Activated CD4-positive, alpha-beta T cell treated with anti-CD3 and anti-CD28 coated beads, Interleukin-2, amount 10 ng/mL, durations not matched to agents 7 days and 5 days (primary cell): ENCODE measurements at regions not wholly inside any gene's neighbourhood (a gene's known extent, or its start where the extent isn't known, plus 50 kb on each side); places are given as distances from the start of the nearest gene placed in this dataset.
"Not testable (repeated sequence)": the region's sequence is repeated elsewhere in the genome, so short reads cannot be mapped to it uniquely, and the experiment has no call there.

Experiments
- CTCF ChIA-PET: fragments of 350-600 bp; sonication (Branson Sonifier 250); formaldehyde crosslinking; loops from one replicate; lab custom pipeline; 2021; ENCODE audit warnings: antibody characterized with exemption; lab: Charles Lee
- POLR2A ChIA-PET: fragments of 350-600 bp; sonication (Branson Sonifier 250); formaldehyde crosslinking; loops from one replicate; lab custom pipeline; 2021; ENCODE audit warnings: antibody characterized with exemption; lab: Charles Lee
- DNase-seq: peaks from one replicate; pipeline ENCODE4 v3.0.0-alpha.2; 2020
- H3K27ac Mint-ChIP-seq: one replicate; pipeline ENCODE4 v1.8.0; 2021; ENCODE audit warnings: mild to moderate bottlenecking, moderate library complexity, mixed read lengths
- H3K27me3 Mint-ChIP-seq: one replicate; pipeline ENCODE4 v1.8.0; 2021; ENCODE audit warnings: mixed read lengths
- H3K36me3 Mint-ChIP-seq: one replicate; pipeline ENCODE4 v1.8.0; 2021; ENCODE audit warnings: low read depth, mixed read lengths
- H3K4me1 Mint-ChIP-seq: one replicate; pipeline ENCODE4 v1.8.0; 2021; ENCODE audit warnings: mixed read lengths
- H3K4me3 Mint-ChIP-seq: one replicate; pipeline ENCODE4 v1.8.0; 2021; ENCODE audit warnings: mild to moderate bottlenecking, moderate library complexity, mixed read lengths
- H3K9me3 Mint-ChIP-seq: one replicate; pipeline ENCODE4 v1.8.0; 2021; ENCODE audit warnings: mixed read lengths

DNA sequence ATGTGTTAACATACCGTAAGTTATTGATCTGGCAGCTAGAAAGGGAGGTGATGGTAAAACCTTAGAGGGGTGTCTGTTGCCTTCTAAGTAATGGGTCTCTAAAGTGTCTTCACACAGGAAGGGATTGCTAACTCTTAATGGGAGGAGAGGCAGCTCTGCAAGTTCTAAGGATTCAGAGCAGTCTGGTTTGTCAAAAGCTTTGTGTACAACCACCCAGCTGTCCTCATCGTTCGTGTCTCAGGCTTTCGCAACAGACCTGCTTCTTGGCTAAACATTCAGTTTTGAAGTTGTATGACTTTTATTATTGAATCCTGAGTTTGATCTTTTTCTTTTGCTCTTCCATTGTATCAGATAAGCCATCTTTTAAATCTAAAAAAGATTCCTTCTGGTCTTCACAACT lies 404.9 kb downstream of the SQOR start:
- ChIA-PET POLR2A (no interaction called here), CTCF (no interaction called here)
- Mint-ChIP-seq H3K36me3 (no peaks in the 10 kb centered on the region), H3K27me3 (no peaks in the 10 kb centered on the region), H3K4me1 (no peaks in the 10 kb centered on the region), H3K4me3 (no peak overlapping the region), H3K27ac (no peak overlapping the region), H3K9me3 (peaks cover 17% of the 10 kb centered on the region)
- no peak for DNase-seq

DNA sequence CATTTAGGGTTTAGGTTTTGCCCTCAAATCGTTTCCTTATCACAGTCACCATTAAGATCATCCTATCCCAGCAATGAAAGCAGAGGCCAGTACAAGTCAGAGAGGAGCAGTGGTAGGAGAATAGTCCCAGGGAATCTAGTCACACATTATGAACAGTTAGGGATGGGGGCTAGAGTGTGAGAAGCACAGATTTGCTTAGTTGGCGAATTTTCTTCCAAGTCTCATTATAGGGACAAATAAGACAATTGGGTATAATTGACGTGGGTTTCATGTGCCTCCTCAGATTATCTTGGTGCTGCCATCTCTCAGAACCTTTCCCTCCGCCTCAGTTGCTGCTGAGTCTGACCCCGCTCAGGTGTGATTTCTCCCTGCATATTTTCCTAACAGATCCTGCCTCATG lies 407.1 kb downstream of the SQOR start:
- ChIA-PET CTCF (no interaction called here), POLR2A (no interaction called here)
- Mint-ChIP-seq H3K4me1 (no peaks in the 10 kb centered on the region), H3K9me3 (peaks cover 21% of the 10 kb centered on the region), H3K4me3 (no peak overlapping the region), H3K36me3 (no peaks in the 10 kb centered on the region), H3K27ac (no peak overlapping the region), H3K27me3 (no peaks in the 10 kb centered on the region)
- no peak for DNase-seq

- DNase-seq, result no peak
- Mint-ChIP-seq H3K27me3 (no peaks in the 10 kb centered on the region), H3K4me3 (no peak overlapping the region), H3K4me1 (no peaks in the 10 kb centered on the region), H3K27ac (no peak overlapping the region), H3K36me3 (no peaks in the 10 kb centered on the region), H3K9me3 (peaks cover 6% of the 10 kb centered on the region)
- ChIA-PET CTCF (no interaction called here), POLR2A (no interaction called here)
These were observed 425.2 kb downstream of the SQOR start for GRCh38 chr15:46059921-46060594.

DNA sequence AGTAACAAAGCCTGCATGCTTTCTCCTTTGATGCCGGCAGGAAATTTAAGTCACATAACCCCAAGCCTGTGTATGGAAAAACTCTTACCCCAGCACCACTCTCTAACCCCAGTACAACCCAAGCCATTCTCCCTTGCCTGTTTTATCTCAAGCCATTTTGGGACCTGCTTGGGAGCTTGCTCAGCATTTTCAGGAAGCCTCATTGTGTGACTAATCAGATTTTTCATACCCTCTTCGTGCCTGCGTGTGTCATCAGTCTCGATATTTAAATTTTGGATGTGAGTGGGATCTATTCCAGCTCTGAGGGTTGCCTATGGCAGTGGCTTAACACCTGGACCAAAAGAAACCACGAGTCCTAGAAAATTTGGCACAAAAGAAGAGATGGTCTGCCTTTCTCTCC lies 426.2 kb downstream of the SQOR start:
- Mint-ChIP-seq H3K27me3 (no peaks in the 10 kb centered on the region), H3K4me1 (no peaks in the 10 kb centered on the region), H3K36me3 (no peaks in the 10 kb centered on the region), H3K9me3 (peaks cover 6% of the 10 kb centered on the region), H3K27ac (no peak overlapping the region), H3K4me3 (no peak overlapping the region)
- no peak for DNase-seq
- POLR2A ChIA-PET, result no interaction called here
- CTCF ChIA-PET, result no interaction called here

DNA sequence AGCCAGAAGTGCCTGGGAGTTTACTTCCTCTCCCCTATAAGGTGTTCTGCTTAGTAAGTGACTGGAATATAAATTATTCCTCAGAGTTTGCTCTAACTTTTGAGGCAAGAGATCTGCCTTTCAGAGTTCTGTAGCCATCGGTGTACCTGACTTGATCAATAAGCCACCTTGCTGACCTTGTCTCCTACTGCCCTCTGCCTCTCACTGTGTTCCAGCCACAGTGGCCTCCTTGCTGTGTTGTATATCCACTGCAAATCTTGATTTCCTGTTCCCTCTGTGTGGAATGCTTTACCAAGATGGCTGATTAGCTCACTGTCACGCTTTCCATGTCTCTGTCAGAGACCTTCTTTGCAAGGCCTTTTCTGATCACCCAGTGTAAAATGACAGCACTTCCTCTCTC lies 442.4 kb downstream of the SQOR start:
- no peaks in the 10 kb centered on the region for H3K36me3 Mint-ChIP-seq
- no peaks in the 10 kb centered on the region for H3K9me3 Mint-ChIP-seq
- H3K4me3 Mint-ChIP-seq, result no peak overlapping the region
- ChIA-PET CTCF (no interaction called here), POLR2A (no interaction called here)
- no peaks in the 10 kb centered on the region for H3K27me3 Mint-ChIP-seq
- H3K4me1 Mint-ChIP-seq, result no peaks in the 10 kb centered on the region
- no peak overlapping the region for H3K27ac Mint-ChIP-seq
- no peak for DNase-seq

- Mint-ChIP-seq H3K36me3 (no peaks in the 10 kb centered on the region), H3K27me3 (no peaks in the 10 kb centered on the region), H3K27ac (no peak overlapping the region), H3K9me3 (no peaks in the 10 kb centered on the region), H3K4me3 (no peak overlapping the region), H3K4me1 (no peaks in the 10 kb centered on the region)
- no peak for DNase-seq
- ChIA-PET POLR2A (no interaction called here), CTCF (no interaction called here)
These were observed 444.2 kb downstream of the SQOR start for GRCh38 chr15:46079046-46079445.

DNA sequence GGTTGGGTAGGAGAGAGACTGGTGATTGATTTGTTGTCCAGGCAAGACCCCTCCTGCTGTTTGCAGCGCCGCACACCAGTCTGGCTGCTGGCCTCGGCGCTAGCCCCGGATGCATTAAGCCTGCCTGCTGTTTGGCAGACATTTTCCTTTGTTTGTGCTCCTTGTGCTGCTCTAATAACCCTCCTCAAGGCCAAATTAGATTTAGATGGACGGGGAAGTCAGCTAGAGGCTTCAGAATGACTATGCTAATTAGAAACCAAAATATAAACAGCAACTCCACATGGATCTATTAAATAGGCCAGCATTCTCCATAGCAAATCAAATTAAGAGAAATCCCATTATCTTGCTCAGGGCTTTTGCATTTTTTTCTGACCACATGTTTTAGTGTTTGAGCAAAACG lies 445.2 kb downstream of the SQOR start:
- H3K4me1 Mint-ChIP-seq, result no peaks in the 10 kb centered on the region
- H3K27ac Mint-ChIP-seq, result no peak overlapping the region
- ChIA-PET CTCF (no interaction called here), POLR2A (no interaction called here)
- no peak for DNase-seq
- no peaks in the 10 kb centered on the region for H3K27me3 Mint-ChIP-seq
- no peak overlapping the region for H3K4me3 Mint-ChIP-seq
- H3K36me3 Mint-ChIP-seq, result no peaks in the 10 kb centered on the region
- no peaks in the 10 kb centered on the region for H3K9me3 Mint-ChIP-seq

DNA sequence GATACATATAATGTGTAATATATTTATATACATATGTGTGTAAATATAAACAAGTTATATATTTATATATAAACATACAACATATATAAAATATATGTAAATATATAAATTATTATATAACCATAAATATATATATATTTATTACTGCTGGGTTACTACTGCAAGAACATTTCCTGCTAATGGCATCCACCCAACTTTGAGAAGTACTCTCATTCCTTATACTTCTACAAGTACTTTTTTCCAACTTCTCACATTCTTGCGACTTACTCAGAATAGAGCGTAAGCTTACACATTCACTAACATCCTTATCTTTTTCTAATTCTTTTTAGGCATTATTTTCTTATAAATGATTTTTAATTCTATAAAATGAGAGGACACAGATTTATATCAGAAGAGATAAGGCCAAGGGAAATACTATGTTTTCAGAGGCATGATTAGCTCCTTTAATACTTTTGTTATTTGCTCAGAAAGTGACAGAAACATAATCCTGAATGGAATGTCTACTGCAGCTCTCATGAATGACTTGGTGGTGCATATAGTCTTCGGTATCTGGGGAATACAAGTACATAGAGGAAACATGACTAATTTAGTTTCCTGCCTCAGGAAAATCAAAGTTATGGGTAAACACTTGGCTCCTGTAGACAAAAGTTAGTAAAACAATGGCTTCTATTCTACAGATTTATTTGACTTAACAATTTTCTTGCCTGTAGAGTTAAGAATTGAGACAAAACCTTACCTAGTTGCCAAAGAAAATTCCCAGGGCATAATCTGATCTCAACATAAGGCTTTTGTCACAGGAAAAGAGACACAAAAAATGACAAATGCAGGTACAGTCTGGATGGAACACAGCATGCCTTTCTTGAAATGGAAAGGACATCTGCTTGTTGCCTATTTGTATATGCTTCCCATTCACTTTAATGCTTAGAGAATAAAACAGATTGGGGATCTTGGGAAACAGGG lies 453.9 kb downstream of the SQOR start:
- H3K9me3 Mint-ChIP-seq, result peaks cover 2% of the 10 kb centered on the region
- no peak overlapping the region for H3K27ac Mint-ChIP-seq
- no peak for DNase-seq
- no peaks in the 10 kb centered on the region for H3K36me3 Mint-ChIP-seq
- ChIA-PET POLR2A (no interaction called here), CTCF (no interaction called here)
- no peaks in the 10 kb centered on the region for H3K27me3 Mint-ChIP-seq
- H3K4me1 Mint-ChIP-seq, result no peaks in the 10 kb centered on the region
- no peak overlapping the region for H3K4me3 Mint-ChIP-seq

DNA sequence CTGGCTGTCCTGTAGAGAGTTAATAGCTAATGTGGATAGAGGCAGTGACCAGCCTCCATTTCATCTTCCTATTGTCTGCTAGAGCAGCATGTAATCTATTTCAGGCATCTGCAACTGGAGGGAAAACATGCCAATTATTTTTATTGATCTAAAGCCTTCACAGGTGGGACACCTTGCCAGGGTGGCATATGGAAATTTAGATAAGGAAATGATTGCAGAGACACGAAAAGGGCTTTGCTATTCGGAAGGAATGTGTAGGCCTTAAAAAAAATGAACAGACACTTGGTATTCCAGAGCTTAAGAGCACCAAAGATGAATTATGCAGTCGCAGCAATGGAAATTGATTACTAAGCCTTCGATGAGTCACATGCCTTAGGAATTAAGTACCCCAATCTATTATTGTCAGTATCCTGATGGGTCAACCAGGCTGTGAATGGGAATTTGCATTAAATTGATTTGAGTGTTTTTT lies 454.7 kb downstream of the SQOR start:
- Mint-ChIP-seq H3K36me3 (no peaks in the 10 kb centered on the region), H3K4me1 (no peaks in the 10 kb centered on the region), H3K4me3 (no peak overlapping the region), H3K9me3 (peaks cover 3% of the 10 kb centered on the region), H3K27me3 (no peaks in the 10 kb centered on the region), H3K27ac (no peak overlapping the region)
- ChIA-PET POLR2A (no interaction called here), CTCF (no interaction called here)
- DNase-seq, result no peak

DNA sequence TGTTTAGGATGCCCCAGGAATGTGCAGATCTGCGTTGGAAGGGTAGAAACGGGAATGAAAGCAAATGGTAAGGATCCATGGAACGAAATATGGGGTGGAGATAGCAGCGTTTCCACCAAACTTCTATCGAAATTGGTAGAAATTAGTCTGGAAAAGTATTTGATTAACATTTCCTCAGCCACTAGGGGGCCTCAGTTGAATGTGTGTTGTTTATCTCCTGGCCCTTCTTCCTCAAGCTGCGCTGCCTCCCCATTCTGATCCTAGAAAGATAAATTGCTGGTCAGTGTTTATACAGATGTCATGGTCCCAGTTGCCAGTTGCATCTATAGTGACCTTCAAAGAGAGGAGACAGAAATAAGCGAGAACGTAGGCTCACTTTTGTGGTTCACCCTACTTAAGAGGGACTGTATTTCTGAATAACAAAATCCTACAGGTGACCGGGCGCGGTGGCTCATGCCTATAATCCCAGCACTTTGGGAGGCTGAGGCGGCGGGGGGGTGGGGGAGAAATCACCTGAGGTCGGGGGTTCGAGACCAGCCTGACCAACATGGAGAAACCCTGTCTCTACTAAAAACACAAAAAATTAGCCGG lies 457.1 kb downstream of the SQOR start:
- CTCF ChIA-PET, result no interaction called here
- no peaks in the 10 kb centered on the region for H3K27me3 Mint-ChIP-seq

DNA sequence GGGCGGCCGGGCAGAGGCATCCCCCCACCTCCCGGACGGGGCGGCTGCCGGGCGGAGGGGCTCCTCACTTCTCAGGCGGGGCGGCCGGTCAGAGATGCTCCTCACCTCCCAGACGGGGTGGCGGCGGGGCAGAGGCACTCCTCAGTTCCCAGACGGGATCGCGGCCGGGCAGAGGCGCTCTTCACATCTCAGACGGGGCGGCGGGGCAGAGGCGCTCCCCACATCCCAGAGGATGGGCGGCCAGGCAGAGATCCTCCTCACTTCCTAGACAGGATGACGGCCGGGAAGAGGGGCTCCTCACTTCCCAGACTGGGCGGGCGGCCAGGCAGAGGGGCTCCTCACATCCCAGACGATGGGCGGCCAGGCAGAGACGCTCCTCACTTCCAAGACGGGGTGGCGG lies 463.2 kb downstream of the SQOR start:
- H3K36me3 Mint-ChIP-seq, H3K27me3 Mint-ChIP-seq, DNase-seq, POLR2A ChIA-PET, H3K4me3 Mint-ChIP-seq, H3K4me1 Mint-ChIP-seq, H3K9me3 Mint-ChIP-seq, H3K27ac Mint-ChIP-seq: not testable (repeated sequence)
- CTCF ChIA-PET, result interaction anchor here (0.9 kb wide), 1 partner anchor 303 kb away, joined by 3 read pairs; no protein-coding TSS in a partner anchor

More for the DNA sequence above, 457.1 kb downstream of the SQOR start:
- POLR2A ChIA-PET, result no interaction called here
- peak; percentile 6 for DNase-seq
- no peak overlapping the region for H3K4me3 Mint-ChIP-seq
- H3K4me1 Mint-ChIP-seq, result no peaks in the 10 kb centered on the region
- peaks cover 3% of the 10 kb centered on the region for H3K9me3 Mint-ChIP-seq
- no peaks in the 10 kb centered on the region for H3K36me3 Mint-ChIP-seq
- H3K27ac Mint-ChIP-seq, result no peak overlapping the region

GRCh38 chr15:46110755-46111154 lies 475.9 kb downstream of the SQOR start:
- H3K4me1 Mint-ChIP-seq, result no peaks in the 10 kb centered on the region
- CTCF ChIA-PET, result no interaction called here

DNA sequence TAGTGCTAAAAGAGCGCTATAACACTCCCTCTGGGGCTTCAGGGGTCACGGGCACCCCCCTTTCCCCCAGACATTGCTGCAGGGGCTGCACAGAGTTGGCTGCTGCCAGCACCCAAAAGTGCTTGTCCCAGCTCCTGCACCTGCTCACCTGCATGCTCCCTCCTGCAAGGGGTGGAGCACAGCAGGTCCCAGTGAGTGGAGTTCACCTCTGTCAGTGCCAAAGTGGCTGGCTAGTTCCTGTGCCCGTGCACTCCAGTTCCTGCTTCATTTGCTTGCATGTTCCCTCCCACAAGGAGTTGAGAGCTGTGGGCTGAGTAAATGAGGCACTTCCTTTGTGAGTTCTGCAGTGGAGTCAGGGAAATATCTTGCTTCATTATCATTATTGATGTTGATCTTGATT lies 476.9 kb downstream of the SQOR start:
- no peaks in the 10 kb centered on the region for H3K4me1 Mint-ChIP-seq
- no peak overlapping the region for H3K4me3 Mint-ChIP-seq
- H3K36me3 Mint-ChIP-seq, result no peaks in the 10 kb centered on the region
- H3K9me3 Mint-ChIP-seq, result peaks cover 3% of the 10 kb centered on the region
- no peak overlapping the region for H3K27ac Mint-ChIP-seq
- POLR2A ChIA-PET, result no interaction called here
- no peak for DNase-seq
- H3K27me3 Mint-ChIP-seq, result no peaks in the 10 kb centered on the region
- CTCF ChIA-PET, result no interaction called here

More at GRCh38 chr15:46110755-46111154, 475.9 kb downstream of the SQOR start:
- no peak overlapping the region for H3K27ac Mint-ChIP-seq
- POLR2A ChIA-PET, result interaction anchor here (0.7 kb wide), 1 partner anchor 436 kb away, joined by 3 read pairs; no protein-coding TSS in a partner anchor
- H3K36me3 Mint-ChIP-seq, result no peaks in the 10 kb centered on the region
- H3K9me3 Mint-ChIP-seq, result peaks cover 3% of the 10 kb centered on the region
- H3K27me3 Mint-ChIP-seq, result no peaks in the 10 kb centered on the region
- H3K4me3 Mint-ChIP-seq, result no peak overlapping the region
- no peak for DNase-seq
